ENCODE measurements at regions not wholly inside any gene's neighbourhood (a gene's known extent, or its start where the extent isn't known, plus 50 kb on each side); places are given as distances from the start of the nearest gene placed in this dataset.

DNA sequence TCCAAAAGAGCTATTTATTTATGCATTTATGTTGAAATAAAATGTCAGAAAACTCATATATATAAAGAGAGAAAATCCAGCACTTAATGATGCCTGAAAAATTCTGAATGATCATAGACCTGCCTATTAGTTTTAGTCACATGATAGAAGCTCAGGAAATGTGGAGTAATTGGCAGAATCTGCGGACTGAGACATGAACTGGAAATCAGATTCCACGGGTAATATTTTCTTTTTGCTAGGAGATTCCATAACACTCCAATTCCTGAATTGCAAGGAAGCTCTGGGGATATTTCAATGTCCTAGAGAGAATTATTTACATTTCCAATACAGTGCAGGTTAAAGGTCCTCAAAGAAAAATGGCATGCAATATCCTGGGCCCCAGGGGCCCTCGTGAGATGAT lies 778.8 kb downstream of the SEMA5A start:
- Mint-ChIP-seq H3K36me3 (ENCODE audit: low read depth) (no peaks in the 10 kb centered on the region), H3K27me3 (ENCODE audit: insufficient read depth) (no peaks in the 10 kb centered on the region; the same call in 1 of the 2 replicates), H3K4me1 (ENCODE audit: low read depth) (no peaks in the 10 kb centered on the region), H3K4me3 (no peak overlapping the region), H3K9me3 (no peaks in the 10 kb centered on the region), H3K27ac (no peak overlapping the region)
- no peak for DNase-seq
- TF ChIP-seq CTCF (IDR thresholded peaks at IDR 0.05), result no peak

GRCh38 chr5:8767746-8768145 lies 778.1 kb downstream of the SEMA5A start:
- Mint-ChIP-seq H3K9me3 (no peaks in the 10 kb centered on the region), H3K36me3 (ENCODE audit: low read depth) (no peaks in the 10 kb centered on the region), H3K4me1 (ENCODE audit: low read depth) (no peaks in the 10 kb centered on the region), H3K27me3 (ENCODE audit: insufficient read depth) (no peaks in the 10 kb centered on the region; the same call in 1 of the 2 replicates), H3K4me3 (no peak overlapping the region), H3K27ac (no peak overlapping the region)
- DNase-seq, result no peak
- TF ChIP-seq CTCF (IDR thresholded peaks at IDR 0.05), result no peak

- Mint-ChIP-seq H3K27ac (no peak overlapping the region), H3K4me1 (ENCODE audit: low read depth) (no peaks in the 10 kb centered on the region), H3K36me3 (ENCODE audit: low read depth) (no peaks in the 10 kb centered on the region), H3K27me3 (ENCODE audit: insufficient read depth) (no peaks in the 10 kb centered on the region; the same call in 1 of the 2 replicates), H3K9me3 (no peaks in the 10 kb centered on the region), H3K4me3 (no peak overlapping the region)
- no peak for DNase-seq
- TF ChIP-seq CTCF (IDR thresholded peaks at IDR 0.05), result no peak
Measured at GRCh38 chr5:8769631-8770030, 776.2 kb downstream of the SEMA5A start.

GRCh38 chr5:8770431-8770830 lies 775.4 kb downstream of the SEMA5A start:
- H3K36me3 Mint-ChIP-seq (ENCODE audit: low read depth), result no peaks in the 10 kb centered on the region
- no peak for DNase-seq
- TF ChIP-seq CTCF (IDR thresholded peaks at IDR 0.05), result no peak
- no peaks in the 10 kb centered on the region; the same call in 1 of the 2 replicates for H3K27me3 Mint-ChIP-seq (ENCODE audit: insufficient read depth)
- H3K9me3 Mint-ChIP-seq, result no peaks in the 10 kb centered on the region
- H3K4me3 Mint-ChIP-seq, result no peak overlapping the region
- H3K27ac Mint-ChIP-seq, result no peak overlapping the region
- peaks cover 5% of the 10 kb centered on the region for H3K4me1 Mint-ChIP-seq (ENCODE audit: low read depth)

- DNase-seq, result no peak
- Mint-ChIP-seq H3K4me1 (ENCODE audit: low read depth) (peaks cover 13% of the 10 kb centered on the region), H3K36me3 (ENCODE audit: low read depth) (no peaks in the 10 kb centered on the region), H3K27ac (no peak overlapping the region), H3K9me3 (no peaks in the 10 kb centered on the region), H3K4me3 (no peak overlapping the region), H3K27me3 (ENCODE audit: insufficient read depth) (no peaks in the 10 kb centered on the region; the same call in 1 of the 2 replicates)
- no peak for TF ChIP-seq CTCF (IDR thresholded peaks at IDR 0.05)
Measured at GRCh38 chr5:8773046-8773615, 772.7 kb downstream of the SEMA5A start.

- no peak for DNase-seq
- Mint-ChIP-seq H3K27me3 (ENCODE audit: insufficient read depth) (no peaks in the 10 kb centered on the region), H3K4me3 (no peak overlapping the region), H3K4me1 (ENCODE audit: low read depth) (peaks cover 30% of the 10 kb centered on the region), H3K36me3 (ENCODE audit: low read depth) (no peaks in the 10 kb centered on the region; the same call in 1 of the 2 replicates), H3K27ac (no peak overlapping the region), H3K9me3 (no peaks in the 10 kb centered on the region)
- TF ChIP-seq CTCF (IDR thresholded peaks at IDR 0.05), result no peak
Measured at GRCh38 chr5:8784692-8785091, 761.2 kb downstream of the SEMA5A start.
